Skin epidermis (tissue), 12 donors: ENCODE measurements at regions not wholly inside any gene's neighbourhood (a gene's known extent, or its start where the extent isn't known, plus 50 kb on each side); places are given as distances from the start of the nearest gene placed in this dataset.
"Not testable (repeated sequence)": the region's sequence is repeated elsewhere in the genome, so short reads cannot be mapped to it uniquely, and the experiment has no call there.

Experiments used
- H3K27ac ChIP-seq, 21 experiments: fragments of 200-600 bp; sonication (generic) in 11 of 21; one replicate each; pipeline ENCODE4 v1.5.0; 2020; ENCODE audit warnings: mild to moderate bottlenecking in 3 of 21, inconsistent platforms in 2 of 21, moderate library complexity in 2 of 21
- H3K4me3 ChIP-seq, 7 experiments: fragments of 200-600 bp; sonication (generic) in 2 of 7; one replicate each; pipeline ENCODE4 v1.5.0; 2020; ENCODE audit warnings: inconsistent platforms in 2 of 7, mild to moderate bottlenecking in 2 of 7, moderate library complexity in 1 of 7

DNA sequence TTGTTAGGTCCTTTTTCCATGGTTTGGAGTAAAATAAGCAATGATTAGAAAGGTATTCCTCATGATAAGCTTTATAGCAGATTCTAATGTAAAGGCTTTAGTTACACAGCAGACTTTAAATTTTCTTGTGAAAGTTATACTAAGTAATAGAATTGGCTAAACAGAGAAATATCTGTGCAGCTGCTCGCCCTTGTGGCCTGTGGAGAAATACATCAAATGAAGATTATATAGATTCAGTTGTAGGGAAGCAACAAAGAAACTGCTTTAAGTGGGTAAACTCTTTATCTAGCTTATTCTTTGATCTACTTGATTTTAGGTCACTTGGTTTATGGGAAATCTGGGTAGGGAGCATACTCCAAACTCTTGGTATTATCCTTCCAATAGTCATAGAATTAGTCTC lies 1269.7 kb upstream of the SPRY2 start:
- H3K4me3 ChIP-seq: no peak overlapping the region
- no peak overlapping the region for H3K27ac ChIP-seq

DNA sequence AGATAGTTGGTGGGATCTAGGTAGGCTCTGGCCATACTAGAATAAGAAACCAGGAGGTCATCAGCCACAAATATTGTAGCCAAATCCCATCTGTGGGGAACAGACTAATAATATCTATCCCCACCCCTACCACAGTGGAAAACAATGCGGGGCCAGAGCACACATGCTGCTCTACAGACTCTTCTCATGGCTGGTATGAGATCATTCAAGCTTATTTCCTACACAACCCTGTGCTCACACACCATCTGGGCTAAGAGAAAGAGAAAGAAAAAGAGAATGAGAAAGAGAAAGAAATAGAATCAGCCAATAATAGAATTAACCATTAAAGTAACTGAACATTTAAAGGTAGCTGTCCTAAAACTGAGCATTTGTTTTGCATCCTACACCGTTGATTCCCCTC lies 1268.4 kb upstream of the SPRY2 start:
- Histone ChIP-seq H3K27ac (no peak overlapping the region), H3K4me3 (no peak overlapping the region)

DNA sequence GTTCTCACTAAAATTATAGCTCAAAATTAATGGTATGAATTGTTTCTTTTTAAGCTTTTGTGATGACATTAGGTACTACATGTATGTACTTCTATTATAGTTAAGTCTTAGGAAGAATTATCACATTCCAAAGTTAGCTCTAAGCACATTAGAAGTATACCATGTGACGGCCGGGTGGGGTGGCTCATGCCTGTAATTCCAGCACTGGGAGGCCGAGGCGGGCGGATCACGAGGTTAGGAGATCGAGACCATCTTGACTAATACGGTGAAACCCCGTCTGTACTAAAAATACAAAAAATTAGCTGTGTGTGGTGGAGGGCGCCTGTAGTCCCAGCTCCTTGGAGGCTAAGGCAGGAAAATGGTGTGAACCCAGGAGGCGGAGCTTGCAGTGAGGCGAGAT lies 1265.1 kb upstream of the SPRY2 start:
- H3K4me3 ChIP-seq: no peak overlapping the region
- no peak overlapping the region for H3K27ac ChIP-seq

DNA sequence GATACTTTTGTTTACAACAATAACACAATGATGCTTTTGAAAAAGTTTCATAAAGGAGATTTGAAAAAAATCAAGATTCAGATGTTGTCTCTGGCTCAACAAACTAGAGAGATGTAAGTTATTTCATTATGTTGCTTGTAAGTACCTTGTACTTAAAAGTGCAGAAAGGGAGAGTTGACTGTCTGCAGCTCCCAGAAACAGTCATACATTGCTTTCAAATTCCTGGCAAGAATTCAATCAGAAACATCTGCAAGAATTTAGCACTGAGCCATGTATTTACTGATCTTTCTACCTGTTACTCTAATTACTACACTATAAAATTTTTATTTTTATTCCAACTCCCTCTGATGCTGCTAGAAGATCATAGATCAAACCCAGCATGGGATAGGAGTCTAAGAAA lies 1261.3 kb upstream of the SPRY2 start:
- no peak overlapping the region for H3K4me3 ChIP-seq

DNA sequence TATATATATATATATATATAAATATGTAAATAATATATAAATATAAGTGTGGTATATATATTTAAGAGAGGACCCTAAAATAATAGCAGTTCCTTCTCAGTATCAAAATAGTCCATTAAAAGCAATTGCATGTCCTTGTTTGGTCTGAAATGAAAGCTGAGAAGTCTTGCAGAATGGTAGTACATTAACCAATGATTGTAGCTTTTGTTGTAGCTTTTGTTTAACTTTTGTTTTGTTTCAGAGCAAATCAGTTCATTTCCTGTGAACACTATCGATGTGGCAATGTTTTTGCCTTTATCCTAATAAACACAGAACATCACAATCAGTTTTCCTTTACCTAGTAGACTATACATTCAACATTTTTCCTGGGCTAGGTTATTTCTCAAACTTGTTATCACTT lies 1256.2 kb upstream of the SPRY2 start:
- Histone ChIP-seq H3K4me3 (no peak overlapping the region), H3K27ac (no peak overlapping the region)

More for the DNA sequence above, 1261.3 kb upstream of the SPRY2 start:
- no peak overlapping the region for H3K27ac ChIP-seq

DNA sequence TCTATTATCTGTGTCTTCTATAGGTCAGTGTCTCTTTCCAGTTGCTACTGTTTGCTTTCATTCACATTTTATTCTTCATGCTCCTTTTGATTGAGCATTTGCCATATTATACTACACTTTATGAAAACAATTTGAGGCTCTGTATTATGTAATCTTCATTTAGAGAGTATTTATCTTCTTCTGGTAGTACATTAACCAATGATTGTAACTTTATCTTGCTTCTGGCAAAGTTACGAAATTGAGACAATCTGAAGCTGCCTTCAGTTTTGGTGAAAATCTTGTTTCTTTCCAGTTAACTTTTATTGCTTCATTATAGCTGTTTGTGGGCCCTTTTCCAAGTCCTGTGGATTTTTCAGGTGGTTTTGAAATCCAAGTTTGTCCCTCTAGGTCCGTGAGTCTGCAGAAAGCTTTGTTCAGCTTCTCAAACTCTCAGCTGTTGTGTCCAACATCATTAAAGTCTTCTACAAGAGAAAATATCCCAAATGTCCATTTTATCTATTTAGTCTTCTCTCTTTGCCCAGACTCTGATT lies 1255.4 kb upstream of the SPRY2 start:
- Histone ChIP-seq H3K4me3 (no peak overlapping the region), H3K27ac (no peak overlapping the region)

DNA sequence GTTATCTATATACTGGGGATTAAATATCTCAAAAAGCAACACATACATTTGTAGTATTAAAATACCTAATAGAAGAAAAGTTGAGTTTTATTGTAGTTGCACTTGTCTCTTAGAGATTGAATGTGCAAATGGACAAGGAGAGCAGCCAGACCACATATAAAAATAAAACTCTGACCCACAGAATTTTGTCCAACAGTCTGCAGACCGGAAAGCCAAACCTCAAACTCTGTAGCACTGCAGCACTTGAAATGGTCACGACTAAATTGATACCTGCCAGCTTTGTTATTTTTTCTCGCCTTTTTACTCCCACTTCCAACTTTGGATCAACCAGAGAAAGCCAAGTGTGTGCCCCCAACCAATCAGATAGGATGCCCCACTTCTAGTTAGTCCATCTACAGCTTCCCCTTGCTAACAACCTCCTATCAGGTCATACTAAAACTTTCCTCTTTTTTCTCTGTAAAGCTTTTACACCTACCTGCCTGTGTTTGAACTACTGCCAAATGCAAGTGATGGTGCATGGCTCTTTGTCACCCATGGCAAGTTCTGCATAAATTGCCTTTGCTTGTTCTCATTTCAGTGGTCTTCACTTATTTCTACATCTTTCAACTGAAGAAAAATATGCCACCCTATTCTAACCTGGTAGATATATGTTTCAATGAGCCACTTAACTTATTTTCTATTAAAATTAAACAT lies 1250.7 kb upstream of the SPRY2 start:
- Histone ChIP-seq H3K4me3 (no peak overlapping the region), H3K27ac (no peak overlapping the region)

DNA sequence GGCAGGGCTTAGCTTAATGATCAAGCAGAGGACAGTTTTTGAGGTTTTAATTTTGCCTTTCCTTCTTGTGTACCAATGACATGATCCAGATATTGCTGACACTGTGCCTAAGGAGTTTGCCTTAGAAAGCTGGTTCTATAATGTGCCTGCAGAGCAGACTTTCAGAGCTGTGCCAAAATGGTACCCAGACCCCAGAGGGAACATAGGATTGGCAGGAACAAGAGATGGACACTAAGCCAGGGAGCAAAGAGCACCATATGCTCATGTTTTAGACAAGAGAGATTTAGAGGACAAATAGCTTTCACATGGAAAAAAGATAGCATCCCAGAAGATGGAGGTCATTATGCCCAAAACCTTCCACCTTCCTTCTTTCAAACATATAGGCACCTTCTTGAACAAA lies 1241.5 kb upstream of the SPRY2 start:
- Histone ChIP-seq H3K4me3 (no peak overlapping the region), H3K27ac (no peak overlapping the region)

DNA sequence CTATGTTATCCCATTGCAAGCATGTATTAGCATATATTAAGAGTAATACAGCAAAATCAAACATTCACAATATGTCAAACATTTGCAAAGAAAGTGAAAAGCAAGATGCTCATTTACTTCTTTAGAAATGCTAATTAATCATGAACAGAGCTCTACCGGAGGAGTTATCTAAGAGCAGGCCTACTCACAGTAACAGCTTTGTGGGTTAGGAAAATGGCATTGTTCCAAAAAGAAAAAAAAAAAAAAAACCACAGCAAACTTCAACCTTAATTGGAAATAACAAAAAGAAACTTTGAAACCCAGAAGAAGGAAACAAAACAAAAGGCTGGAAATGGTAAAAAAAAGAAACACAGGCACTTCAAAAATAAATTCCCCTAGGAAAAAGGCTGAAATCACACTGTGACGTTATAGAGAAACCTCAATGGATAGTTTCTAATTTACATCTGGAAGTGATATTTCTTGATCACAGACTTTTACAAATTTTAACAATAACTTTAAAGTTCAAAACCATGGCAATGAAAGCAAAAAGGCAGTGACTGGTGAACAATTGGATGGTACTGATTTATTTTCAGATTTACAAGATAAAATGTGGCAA lies 1236.8 kb upstream of the SPRY2 start:
- Histone ChIP-seq H3K4me3 (no peak overlapping the region), H3K27ac (no peak overlapping the region)

DNA sequence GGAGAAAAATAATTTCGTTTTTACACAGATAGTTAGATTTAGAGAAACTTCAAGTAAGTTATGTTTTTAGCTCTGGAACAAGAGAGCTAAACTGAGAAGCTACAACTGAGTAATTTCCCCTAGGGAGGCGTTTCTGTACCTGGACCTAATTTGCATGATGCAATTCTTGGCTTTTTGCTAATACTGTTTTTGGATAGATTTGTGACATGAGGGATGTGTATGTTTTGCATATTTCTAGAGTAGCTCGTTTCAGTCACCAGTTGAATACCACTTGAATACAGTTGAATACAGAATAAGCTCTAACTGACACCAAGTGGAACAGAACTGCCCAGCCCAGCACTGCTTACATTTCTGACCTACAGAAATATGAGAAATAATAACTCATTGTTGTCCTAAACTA lies 1227.9 kb upstream of the SPRY2 start:
- H3K27ac ChIP-seq: no peak overlapping the region
- no peak overlapping the region for H3K4me3 ChIP-seq

DNA sequence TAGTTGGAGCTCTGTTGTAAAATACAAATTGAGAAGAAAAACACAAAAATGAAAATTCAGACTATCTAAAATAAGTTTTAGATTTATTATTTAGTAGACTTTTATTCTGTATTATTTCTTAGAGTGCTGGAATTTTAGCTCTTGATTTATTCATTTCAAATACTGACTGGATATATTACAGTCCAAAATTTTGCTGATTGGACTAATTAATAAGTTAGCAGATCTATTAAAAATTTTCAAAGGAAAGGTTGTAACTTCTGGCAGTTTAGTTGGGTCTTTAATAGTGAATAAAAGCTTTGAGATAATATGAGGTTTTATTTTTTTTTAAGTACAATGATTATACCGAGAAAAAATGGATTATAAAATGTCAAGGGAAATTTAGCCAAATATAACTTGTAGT lies 1224.9 kb upstream of the SPRY2 start:
- Histone ChIP-seq H3K27ac (no peak overlapping the region), H3K4me3 (no peak overlapping the region)

DNA sequence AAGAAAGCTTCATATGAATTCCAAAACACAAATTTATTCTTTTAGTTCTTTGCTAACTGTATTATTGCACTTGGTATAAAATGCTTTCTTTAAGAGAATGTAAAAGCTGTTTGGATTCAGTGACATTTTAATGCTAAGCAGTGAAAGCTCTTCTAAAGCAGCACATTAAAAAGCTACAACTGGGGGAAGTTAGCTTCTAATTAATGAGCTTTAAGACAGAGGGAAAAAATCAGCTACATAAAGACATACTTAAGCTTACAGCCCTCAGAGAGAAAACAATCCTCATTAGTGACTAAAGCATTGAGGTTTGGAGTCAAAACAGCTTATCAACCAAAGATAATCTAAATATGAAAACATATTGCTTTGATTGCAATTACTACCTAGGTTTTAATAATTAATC lies 1222.2 kb upstream of the SPRY2 start:
- Histone ChIP-seq H3K4me3 (no peak overlapping the region), H3K27ac (no peak overlapping the region)

DNA sequence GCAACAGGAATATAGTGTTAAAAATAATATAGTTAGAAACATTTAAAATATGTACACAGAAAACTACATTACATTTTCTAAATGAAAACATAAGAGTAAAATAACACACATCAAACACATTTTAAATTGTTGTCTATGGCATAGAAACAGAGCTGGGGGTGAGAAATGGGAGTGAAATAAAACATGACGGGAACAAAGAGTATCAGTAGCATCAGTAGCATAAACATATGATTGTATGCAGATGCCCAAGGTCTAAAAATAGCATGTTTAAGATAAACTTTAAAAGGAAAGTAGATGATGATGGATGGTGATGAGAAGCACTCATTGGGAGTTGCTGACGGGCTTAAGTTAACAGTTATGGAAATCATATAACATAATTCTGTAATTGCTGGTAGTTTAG lies 1221.7 kb upstream of the SPRY2 start:
- no peak overlapping the region for H3K4me3 ChIP-seq

DNA sequence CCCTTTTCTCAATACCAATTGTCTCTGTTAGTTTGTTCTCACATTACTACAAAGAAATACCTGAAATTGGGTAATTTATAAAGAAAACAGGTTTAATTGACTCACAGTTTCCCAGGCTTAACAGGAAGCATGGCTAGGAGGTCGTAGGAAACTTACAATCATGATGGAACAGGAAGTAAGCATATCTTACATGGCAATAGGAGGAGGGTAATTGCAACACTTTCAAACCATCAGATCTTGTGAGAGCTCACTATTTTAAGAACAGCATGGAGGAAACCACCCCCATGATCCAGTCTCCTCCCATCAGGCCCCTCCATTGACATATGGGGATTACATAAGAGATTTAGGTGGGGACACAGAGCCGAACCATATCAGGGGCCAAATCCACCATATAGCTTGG lies 1210.1 kb upstream of the SPRY2 start:
- no peak overlapping the region for H3K27ac ChIP-seq
- no peak overlapping the region for H3K4me3 ChIP-seq

More for the DNA sequence above, 1221.7 kb upstream of the SPRY2 start:
- no peak overlapping the region for H3K27ac ChIP-seq

DNA sequence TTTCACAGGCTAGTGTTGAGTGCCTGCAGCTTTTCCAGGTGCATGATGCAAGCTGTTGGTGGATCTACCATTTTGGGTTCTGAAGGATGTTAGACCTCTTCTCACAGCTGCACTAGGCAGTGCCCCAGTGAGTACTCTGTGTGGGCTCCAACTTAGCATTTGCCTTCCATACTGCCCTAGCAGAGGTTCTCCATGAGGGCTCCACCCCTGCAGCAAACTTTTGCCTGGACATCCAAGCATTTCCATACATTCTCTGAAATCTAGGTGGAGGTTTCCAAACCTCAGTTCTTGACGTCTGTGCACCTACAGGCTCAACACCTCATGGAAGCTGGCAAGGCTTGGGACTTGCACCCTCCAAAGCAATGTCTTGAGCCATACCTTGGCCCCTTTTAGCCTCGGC lies 1205.4 kb upstream of the SPRY2 start:
- not testable (repeated sequence) for H3K27ac ChIP-seq, H3K4me3 ChIP-seq

DNA sequence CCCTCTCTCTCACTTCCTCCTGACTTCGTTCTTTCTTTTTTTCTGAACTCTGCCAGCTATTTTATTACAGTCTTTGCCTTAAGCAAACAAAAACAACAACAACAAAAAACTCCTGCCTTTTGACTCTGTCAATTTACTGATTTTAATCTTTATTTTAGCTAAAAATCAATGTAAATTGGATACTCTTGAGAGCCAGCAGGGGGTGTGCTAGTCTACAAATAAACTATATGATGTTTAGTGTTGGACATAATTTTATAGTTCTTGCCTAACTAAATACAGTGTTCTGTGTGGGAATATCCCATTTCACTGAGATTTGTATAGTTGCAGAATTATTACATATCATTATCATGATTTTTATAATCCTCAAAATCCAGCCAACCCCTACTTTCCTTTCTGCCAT lies 1199.9 kb upstream of the SPRY2 start:
- H3K4me3 ChIP-seq: no peak overlapping the region
- no peak overlapping the region for H3K27ac ChIP-seq

DNA sequence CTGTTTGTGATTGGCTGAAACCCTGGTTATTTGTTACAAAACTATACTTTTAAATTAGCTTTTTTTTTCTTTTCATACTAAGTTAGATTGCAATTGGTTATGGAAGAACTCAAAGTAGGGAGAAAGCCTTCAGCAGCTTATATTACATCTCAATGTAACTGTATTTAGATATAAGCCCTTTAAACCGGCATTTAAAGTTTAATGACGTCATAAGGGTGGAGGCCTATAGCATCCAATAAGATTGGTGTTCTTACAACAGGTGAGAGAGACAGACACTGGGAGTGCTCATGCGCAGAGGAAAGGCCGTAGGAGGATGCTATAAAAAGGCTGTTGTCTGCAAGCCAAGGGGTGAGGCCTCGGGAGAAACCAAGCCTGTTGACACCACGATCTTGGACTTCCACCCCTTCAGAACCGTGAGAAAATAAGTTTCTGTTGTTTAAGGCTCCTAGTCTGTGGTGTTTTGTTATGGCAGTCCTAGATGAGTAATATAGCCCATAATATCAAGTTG lies 1198.8 kb upstream of the SPRY2 start:
- H3K27ac ChIP-seq: no peak overlapping the region
- H3K4me3 ChIP-seq: no peak overlapping the region

DNA sequence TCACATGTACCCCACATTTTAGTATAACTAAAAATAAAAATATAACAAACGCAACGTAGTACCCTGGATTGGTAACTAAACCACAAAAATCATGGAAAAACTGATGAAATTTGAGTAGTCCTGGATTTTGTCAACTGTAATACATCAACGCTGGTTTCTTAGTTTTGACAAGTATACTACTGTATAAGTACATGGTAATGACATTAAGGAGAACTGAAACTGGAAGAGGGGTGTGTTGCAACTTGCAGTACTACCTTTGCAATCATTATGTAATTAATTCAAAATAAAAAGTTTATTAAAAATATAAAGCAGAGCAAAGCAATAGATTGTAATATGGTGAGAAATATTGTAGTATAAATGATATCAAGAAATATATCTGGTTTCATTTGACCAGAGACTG lies 1158.0 kb upstream of the SPRY2 start:
- no peak overlapping the region for H3K27ac ChIP-seq
- no peak overlapping the region for H3K4me3 ChIP-seq

DNA sequence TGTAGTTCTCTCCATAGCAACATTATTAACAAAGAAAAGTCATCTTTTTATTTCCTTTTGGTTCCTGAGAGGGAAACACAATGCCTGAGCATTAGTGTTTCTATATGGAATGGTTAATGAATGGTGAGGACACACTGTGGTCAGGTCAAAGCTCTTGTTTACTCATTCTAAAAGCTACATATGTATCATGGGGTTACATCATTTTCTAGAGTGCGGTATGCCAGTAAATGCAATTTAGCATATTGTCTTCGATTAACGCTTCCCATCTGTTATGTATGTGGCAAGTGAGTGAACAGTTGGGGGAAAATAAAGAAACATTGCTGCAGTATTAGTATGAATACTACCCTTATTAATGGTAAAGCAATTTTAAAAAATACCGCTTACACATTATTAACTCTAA lies 1152.2 kb upstream of the SPRY2 start:
- H3K4me3 ChIP-seq: no peak overlapping the region
- H3K27ac ChIP-seq: no peak overlapping the region

DNA sequence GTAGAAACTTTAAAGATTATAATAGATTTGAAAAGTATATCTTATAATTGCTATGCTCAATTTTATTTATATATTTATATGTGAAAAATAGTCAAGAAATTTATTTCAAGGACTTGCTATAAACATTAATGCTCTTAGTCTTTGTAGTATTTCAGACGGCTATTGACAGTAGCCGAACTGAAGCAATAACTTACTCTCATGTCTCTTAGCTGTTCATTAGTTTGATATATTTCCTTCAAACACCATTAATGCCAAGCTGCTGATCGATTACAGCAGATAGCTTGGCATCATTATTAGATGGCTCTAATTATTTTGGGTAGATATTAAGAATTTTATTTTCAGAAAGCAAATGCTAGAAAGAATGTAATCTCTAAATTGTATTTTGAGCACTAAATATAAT lies 1151.5 kb upstream of the SPRY2 start:
- Histone ChIP-seq H3K4me3 (no peak overlapping the region), H3K27ac (no peak overlapping the region)

DNA sequence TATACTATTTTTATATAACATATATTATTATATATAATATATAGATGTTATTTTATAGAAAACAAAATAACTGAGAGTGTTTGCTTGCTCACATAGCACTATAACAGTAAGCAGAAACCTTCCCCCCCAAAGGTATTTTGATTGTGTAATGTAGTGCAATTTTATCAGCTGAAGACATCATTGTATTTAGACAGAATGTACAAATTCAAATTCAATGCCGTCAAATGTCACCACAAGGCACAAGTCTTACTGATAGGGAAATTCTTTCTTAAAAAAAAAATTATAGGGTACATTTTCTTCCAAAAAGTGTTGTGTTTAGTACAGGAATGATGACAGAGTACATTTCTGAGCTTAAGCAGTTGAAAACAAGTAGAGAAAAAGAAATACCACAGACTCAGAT lies 1147.1 kb upstream of the SPRY2 start:
- Histone ChIP-seq H3K27ac (no peak overlapping the region), H3K4me3 (no peak overlapping the region)

DNA sequence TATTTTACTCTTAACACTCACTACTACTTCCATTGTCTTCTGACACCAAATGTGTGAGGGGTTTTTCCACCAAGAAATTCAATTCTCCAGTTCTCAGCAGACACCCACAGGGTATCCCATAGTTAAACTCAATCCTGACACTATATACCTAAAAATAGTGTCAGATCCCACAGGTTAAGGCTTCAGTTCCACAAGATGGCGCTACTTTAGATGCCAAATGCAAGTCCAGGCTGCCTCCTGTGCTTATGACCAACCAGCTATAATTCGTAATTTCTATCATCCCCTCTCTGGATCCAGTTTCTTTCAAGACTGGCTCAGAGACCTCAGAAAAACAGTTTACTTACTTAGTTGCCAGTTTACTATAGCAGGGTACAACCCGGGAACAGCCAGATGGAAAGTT lies 1146.2 kb upstream of the SPRY2 start:
- Histone ChIP-seq H3K4me3 (no peak overlapping the region), H3K27ac (no peak overlapping the region)
